Stimulated activated CD8-positive, alpha-beta memory T cell treated with anti-CD3 and anti-CD28 coated beads, Interleukin-4, amount 100 ng/mL, for 4 hours (primary cell): ENCODE measurements at regions not wholly inside any gene's neighbourhood (a gene's known extent, or its start where the extent isn't known, plus 50 kb on each side); places are given as distances from the start of the nearest gene placed in this dataset.
"Not testable (repeated sequence)": the region's sequence is repeated elsewhere in the genome, so short reads cannot be mapped to it uniquely, and the experiment has no call there.

Experiments used
- DNase-seq, 2 donors: peaks; one replicate each; pipeline ENCODE4 v3.0.0-alpha.2; 2020; ENCODE audit warnings: low read depth in 2 of 2, low spot score in 1 of 2

- DNase-seq = no peak
These were observed 51.2 kb upstream of the PRR23C start for GRCh38 chr3:139095803-139096466.

- DNase-seq = no peak
These were observed 52.0 kb upstream of the PRR23C start for GRCh38 chr3:139096670-139097069.

GRCh38 chr3:139098391-139098790 lies 53.7 kb upstream of the PRR23C start:
- DNase-seq = no peak

GRCh38 chr3:139099968-139100817 lies 55.5 kb upstream of the PRR23C start:
- DNase-seq = no peak

GRCh38 chr3:139100821-139101220 lies 56.1 kb upstream of the PRR23C start:
- no peak for DNase-seq

- no peak for DNase-seq
These were observed 56.7 kb upstream of the PRR23C start for GRCh38 chr3:139101396-139101795.

GRCh38 chr3:139103484-139103883 lies 58.8 kb upstream of the PRR23C start:
- DNase-seq = no peak

- DNase-seq = no peak
These were observed 59.4 kb upstream of the PRR23C start for GRCh38 chr3:139104062-139104461.

- DNase-seq = no peak
These were observed 60.5 kb upstream of the PRR23C start for GRCh38 chr3:139105154-139105702.

- DNase-seq = no peak
These were observed 61.6 kb upstream of the PRR23C start for GRCh38 chr3:139106013-139106932.

- no peak for DNase-seq
These were observed 62.9 kb upstream of the PRR23C start for GRCh38 chr3:139107424-139108252.

GRCh38 chr3:139108253-139108969 lies 63.7 kb upstream of the PRR23C start:
- DNase-seq = no peak

- DNase-seq = no peak
These were observed 64.6 kb upstream of the PRR23C start for GRCh38 chr3:139109271-139109670.

GRCh38 chr3:139110072-139110830 lies 65.6 kb upstream of the PRR23C start:
- DNase-seq = no peak

GRCh38 chr3:139110929-139111328 lies 66.2 kb upstream of the PRR23C start:
- DNase-seq = not testable (repeated sequence)

GRCh38 chr3:139111392-139112229 lies 66.9 kb upstream of the PRR23C start:
- peak; percentile 2 to 11 for DNase-seq

GRCh38 chr3:139112230-139112558 lies 67.5 kb upstream of the PRR23C start:
- no peak for DNase-seq
